Amniotic stem cell (primary cell): ENCODE measurements at regions not wholly inside any gene's neighbourhood (a gene's known extent, or its start where the extent isn't known, plus 50 kb on each side); places are given as distances from the start of the nearest gene placed in this dataset.
"Not testable (repeated sequence)": the region's sequence is repeated elsewhere in the genome, so short reads cannot be mapped to it uniquely, and the experiment has no call there.

Experiments
- DNase-seq: peaks from one replicate; lab custom pipeline; 2025; lab: John Stamatoyannopoulos, UW

GRCh38 chr10:124213471-124213870 lies 120.1 kb upstream of the CHST15 start:
- DNase-seq, result no peak

- DNase-seq, result no peak
Measured at GRCh38 chr10:124212702-124213101, 119.3 kb upstream of the CHST15 start.

- no peak for DNase-seq
Measured at GRCh38 chr10:124211921-124212320, 118.5 kb upstream of the CHST15 start.

- no peak for DNase-seq
Measured at GRCh38 chr10:124210263-124210662, 116.9 kb upstream of the CHST15 start.

- DNase-seq, result no peak
Measured at GRCh38 chr10:124207391-124207790, 114.0 kb upstream of the CHST15 start.

- no peak for DNase-seq
Measured at GRCh38 chr10:124206616-124207015, 113.2 kb upstream of the CHST15 start.

GRCh38 chr10:124205432-124205831 lies 112.0 kb upstream of the CHST15 start:
- DNase-seq, result no peak

- DNase-seq, result no peak
Measured at GRCh38 chr10:124204726-124205125, 111.3 kb upstream of the CHST15 start.

- DNase-seq, result peak; percentile 22
Measured at GRCh38 chr10:124200011-124200410, 106.6 kb upstream of the CHST15 start.

- DNase-seq, result no peak
Measured at GRCh38 chr10:124198871-124199270, 105.5 kb upstream of the CHST15 start.

GRCh38 chr10:124198125-124198501 lies 104.7 kb upstream of the CHST15 start:
- DNase-seq, result no peak

GRCh38 chr10:124197371-124198124 lies 104.2 kb upstream of the CHST15 start:
- DNase-seq, result no peak

- DNase-seq, result no peak
Measured at GRCh38 chr10:124196659-124197058, 103.3 kb upstream of the CHST15 start.

GRCh38 chr10:124194199-124194824 lies 100.9 kb upstream of the CHST15 start:
- no peak for DNase-seq

- DNase-seq, result no peak
Measured at GRCh38 chr10:124193309-124193696, 99.9 kb upstream of the CHST15 start.

- not testable (repeated sequence) for DNase-seq
Measured at GRCh38 chr10:124192664-124193308, 99.4 kb upstream of the CHST15 start.

- DNase-seq, result not testable (repeated sequence)
Measured at GRCh38 chr10:124190476-124190875, 97.1 kb upstream of the CHST15 start.

GRCh38 chr10:124186956-124187355 lies 93.6 kb upstream of the CHST15 start:
- no peak for DNase-seq

GRCh38 chr10:124185084-124185483 lies 91.7 kb upstream of the CHST15 start:
- DNase-seq, result no peak

- no peak for DNase-seq
Measured at GRCh38 chr10:124184208-124184830, 90.9 kb upstream of the CHST15 start.

GRCh38 chr10:124183617-124184016 lies 90.2 kb upstream of the CHST15 start:
- no peak for DNase-seq

GRCh38 chr10:124182088-124182541 lies 88.7 kb upstream of the CHST15 start:
- DNase-seq, result no peak

- DNase-seq, result no peak
Measured at GRCh38 chr10:124181656-124182055, 88.3 kb upstream of the CHST15 start.
